GM12892 (cell line): ENCODE measurements at regions not wholly inside any gene's neighbourhood (a gene's known extent, or its start where the extent isn't known, plus 50 kb on each side); places are given as distances from the start of the nearest gene placed in this dataset.

ENCODE experiments used
- DNase-seq: peaks from one replicate; pipeline ENCODE4 v3.0.0; 2011; ENCODE audit not compliant: insufficient read length
- FAIRE-seq: peaks from 2 replicates; lab custom pipeline; 2011; peaks lifted over from hg19 to GRCh38; lab: Jason Lieb, UNC
- POLR2A ChIP-seq: IDR thresholded peaks from 2 replicates; pipeline ENCODE4 v1.6.1; 2011; ENCODE audit warnings: low read depth, low read length, control low read depth
- POLR2AphosphoS5 ChIP-seq: IDR thresholded peaks from 2 replicates; pipeline ENCODE4 v1.6.1; 2011; ENCODE audit warnings: low read depth, low read length, control low read depth
- TAF1 ChIP-seq: IDR thresholded peaks from 2 replicates; pipeline ENCODE4 v1.6.1; 2011; ENCODE audit warnings: low read depth, mild to moderate bottlenecking, control low read depth, low read length, borderline replicate concordance

DNA sequence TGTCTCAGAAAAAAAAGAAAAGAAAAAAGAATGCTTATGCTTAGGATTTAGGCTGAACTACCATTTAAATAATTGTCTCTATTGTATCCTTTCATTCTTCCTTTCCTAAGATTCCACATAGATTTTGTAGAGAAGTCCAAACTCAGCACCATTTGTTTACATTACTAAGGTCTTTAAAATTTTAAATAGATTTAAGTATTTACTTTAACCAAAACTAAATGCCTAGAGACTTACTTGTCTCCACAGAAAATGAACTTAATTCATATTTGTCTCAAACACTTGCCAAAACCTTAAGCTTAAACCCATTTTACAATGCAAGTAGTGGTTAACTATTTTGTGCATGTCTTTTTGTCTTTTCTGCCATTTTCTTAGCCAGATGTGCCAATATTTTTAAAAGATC, 54.1 kb upstream of the ABI1 start:
- no peak for FAIRE-seq
- TF ChIP-seq POLR2AphosphoS5 = no peak
- no peak for TF ChIP-seq TAF1
- TF ChIP-seq POLR2A = no peak

GRCh38 chr10:26911811-26912461, 51.2 kb upstream of the ABI1 start:
- no peak for TF ChIP-seq POLR2AphosphoS5
- no peak for TF ChIP-seq POLR2A
- no peak for TF ChIP-seq TAF1
- DNase-seq = no peak
- peak; percentile 40 for FAIRE-seq

More for the DNA sequence above, 54.1 kb upstream of the ABI1 start:
- no peak for DNase-seq
